ENCODE measurements at regions not wholly inside any gene's neighbourhood (a gene's known extent, or its start where the extent isn't known, plus 50 kb on each side); places are given as distances from the start of the nearest gene placed in this dataset.

GRCh38 chr2:13158466-13158865, 441.7 kb downstream of the TRIB2 start:
- TF ChIP-seq CHD2 (IDR thresholded peaks at IDR 0.05; ENCODE audit: borderline replicate concordance, low read depth, low read length) (no peak), BHLHE40 (IDR thresholded peaks at IDR 0.05; ENCODE audit: borderline replicate concordance in 1 of 2, low read depth in 2 of 2, low read length in 1 of 2) (no peak), IKZF2 (IDR thresholded peaks at IDR 0.05) (no peak), CUX1 (IDR thresholded peaks at IDR 0.05; ENCODE audit: insufficient replicate concordance, low read depth, low read length) (no peak), ZNF24 (IDR thresholded peaks at IDR 0.05) (no peak), KLF5 (IDR thresholded peaks at IDR 0.05; ENCODE audit: partially characterized antibody) (no peak)
